ENCODE measurements at regions not wholly inside any gene's neighbourhood (a gene's known extent, or its start where the extent isn't known, plus 50 kb on each side); places are given as distances from the start of the nearest gene placed in this dataset.

- TF ChIP-seq CTCF (IDR thresholded peaks at IDR 0.05; ENCODE audit: low read length) (no peak), EZH2 (IDR thresholded peaks at IDR 0.05; ENCODE audit: borderline replicate concordance, low read length) (no peak)
- Histone ChIP-seq H3K27me3 (ENCODE audit: insufficient read depth, low read length) (no peaks in the 10 kb centered on the region), H2AFZ (ENCODE audit: low read length) (no peak overlapping the region), H3K9me3 (ENCODE audit: low read length) (no peaks in the 10 kb centered on the region), H3K27ac (ENCODE audit: low read depth, low read length, poor library complexity, severe bottlenecking) (no peak overlapping the region), H3K36me3 (ENCODE audit: insufficient read depth, low read length) (no peaks in the 10 kb centered on the region), H3K79me2 (ENCODE audit: insufficient read depth, low read length) (no peaks in the 10 kb centered on the region), H3K4me3 (ENCODE audit: low read depth, low read length, poor library complexity, severe bottlenecking) (no peak overlapping the region), H3K4me2 (ENCODE audit: low read length) (no peak overlapping the region), H3F3A (ENCODE audit: insufficient read depth, low read length) (no peaks in the 10 kb centered on the region), H3K4me1 (ENCODE audit: insufficient read depth, low read length, severe bottlenecking) (no peaks in the 10 kb centered on the region), H3K9ac (ENCODE audit: low read length) (no peak overlapping the region), H4K20me1 (ENCODE audit: insufficient read depth, low read length) (no peaks in the 10 kb centered on the region), H3K9me2 (ENCODE audit: low read depth, low read length) (no peaks in the 10 kb centered on the region)
Measured at GRCh38 chr6:48757661-48758060, 646.7 kb upstream of the PTCHD4 start.

DNA sequence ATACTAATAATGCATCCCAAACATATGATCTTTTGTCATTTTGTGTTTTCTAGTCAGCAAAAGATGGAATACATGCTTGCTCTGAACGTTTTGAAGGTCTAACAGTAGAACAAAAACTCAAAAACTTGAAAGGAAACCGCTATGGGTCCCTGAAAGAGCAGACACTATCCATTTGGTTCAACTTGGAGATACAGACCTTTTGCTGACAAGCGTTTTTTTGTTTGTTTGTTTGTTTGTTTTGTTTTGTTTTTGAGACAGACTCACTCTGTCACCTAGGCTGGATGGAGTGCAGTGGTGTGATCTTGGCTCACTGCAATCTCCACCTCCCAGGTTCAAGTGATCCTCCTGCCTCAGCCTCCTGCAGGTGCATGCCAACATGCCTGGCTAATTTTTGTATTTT is 644.3 kb upstream of the PTCHD4 start:
- H3K9ac ChIP-seq (ENCODE audit: low read length): no peak overlapping the region
- no peak overlapping the region for H3K27ac ChIP-seq (ENCODE audit: low read depth, low read length, poor library complexity, severe bottlenecking)
- no peak overlapping the region for H3K4me2 ChIP-seq (ENCODE audit: low read length)
- H3K36me3 ChIP-seq (ENCODE audit: insufficient read depth, low read length): no peaks in the 10 kb centered on the region
- H2AFZ ChIP-seq (ENCODE audit: low read length): no peak overlapping the region
- no peaks in the 10 kb centered on the region for H3K79me2 ChIP-seq (ENCODE audit: insufficient read depth, low read length)
- no peaks in the 10 kb centered on the region for H3F3A ChIP-seq (ENCODE audit: insufficient read depth, low read length)
- H3K9me3 ChIP-seq (ENCODE audit: low read length): no peaks in the 10 kb centered on the region
- H4K20me1 ChIP-seq (ENCODE audit: insufficient read depth, low read length): no peaks in the 10 kb centered on the region
- no peaks in the 10 kb centered on the region for H3K9me2 ChIP-seq (ENCODE audit: low read depth, low read length)
- TF ChIP-seq EZH2 (IDR thresholded peaks at IDR 0.05; ENCODE audit: borderline replicate concordance, low read length): no peak
- TF ChIP-seq CTCF (IDR thresholded peaks at IDR 0.05; ENCODE audit: low read length): no peak
- no peaks in the 10 kb centered on the region for H3K27me3 ChIP-seq (ENCODE audit: insufficient read depth, low read length)
- H3K4me3 ChIP-seq (ENCODE audit: low read depth, low read length, poor library complexity, severe bottlenecking): no peak overlapping the region
- no peaks in the 10 kb centered on the region for H3K4me1 ChIP-seq (ENCODE audit: insufficient read depth, low read length, severe bottlenecking)

DNA sequence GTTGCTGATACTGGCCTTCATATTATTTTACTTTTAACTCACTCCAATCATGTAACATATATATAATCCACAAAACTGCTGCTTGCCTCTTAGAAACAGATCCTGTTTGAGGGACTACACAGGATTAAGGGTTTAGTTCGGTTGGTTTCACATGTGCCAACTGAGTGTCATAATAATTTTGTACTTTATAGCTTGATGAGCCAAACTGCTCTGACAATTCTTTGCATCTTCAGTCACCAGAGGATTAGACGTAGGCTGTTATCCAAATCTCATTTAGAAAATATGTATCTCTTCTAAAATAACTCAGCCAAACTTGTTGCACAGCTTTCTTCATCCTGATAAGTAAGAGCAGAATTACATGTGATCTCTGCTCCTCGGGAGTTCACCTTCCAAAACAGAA is 643.6 kb upstream of the PTCHD4 start:
- Histone ChIP-seq H3K9me3 (ENCODE audit: low read length) (no peaks in the 10 kb centered on the region), H3K4me2 (ENCODE audit: low read length) (no peak overlapping the region), H3K27ac (ENCODE audit: low read depth, low read length, poor library complexity, severe bottlenecking) (no peak overlapping the region), H4K20me1 (ENCODE audit: insufficient read depth, low read length) (no peaks in the 10 kb centered on the region), H3K79me2 (ENCODE audit: insufficient read depth, low read length) (no peaks in the 10 kb centered on the region), H3K9me2 (ENCODE audit: low read depth, low read length) (no peaks in the 10 kb centered on the region), H2AFZ (ENCODE audit: low read length) (no peak overlapping the region), H3K27me3 (ENCODE audit: insufficient read depth, low read length) (no peaks in the 10 kb centered on the region), H3K4me1 (ENCODE audit: insufficient read depth, low read length, severe bottlenecking) (no peaks in the 10 kb centered on the region), H3K9ac (ENCODE audit: low read length) (no peak overlapping the region), H3F3A (ENCODE audit: insufficient read depth, low read length) (no peaks in the 10 kb centered on the region), H3K36me3 (ENCODE audit: insufficient read depth, low read length) (no peaks in the 10 kb centered on the region), H3K4me3 (ENCODE audit: low read depth, low read length, poor library complexity, severe bottlenecking) (no peak overlapping the region)
- no peak for TF ChIP-seq CTCF (IDR thresholded peaks at IDR 0.05; ENCODE audit: low read length)

Measured in OCI-LY1 (cell line).